Sigmoid colon (tissue), 6 donors: ENCODE measurements at regions not wholly inside any gene's neighbourhood (a gene's known extent, or its start where the extent isn't known, plus 50 kb on each side); places are given as distances from the start of the nearest gene placed in this dataset.

Source experiments
- DNase-seq: peaks from one replicate; pipeline ENCODE4 v3.0.0-alpha.2; 2019
- H3K27ac ChIP-seq, 4 donors: fragments of 200-600 bp; sonication (generic); one replicate each; pipeline ENCODE4 v1.5.1; 2016 to 2019; ENCODE audit warnings: mild to moderate bottlenecking in 1 of 4
- H3K27me3 ChIP-seq, 3 donors: fragments of 200-600 bp; sonication (generic); one replicate each; pipeline ENCODE4 v1.5.1; 2019; ENCODE audit warnings: mild to moderate bottlenecking in 1 of 3
- H3K36me3 ChIP-seq, 4 donors: fragments of 200-600 bp; sonication (generic); one replicate each; pipeline ENCODE4 v1.5.1; 2016 to 2019
- H3K4me1 ChIP-seq, 4 donors: fragments of 200-600 bp; sonication (generic); one replicate each; pipeline ENCODE4 v1.5.1; 2017 to 2019
- H3K4me3 ChIP-seq, 4 donors: fragments of 200-600 bp; sonication (generic); one replicate each; pipeline ENCODE4 v1.5.1; 2017 to 2019; ENCODE audit warnings: mild to moderate bottlenecking in 2 of 4, moderate library complexity in 1 of 4
- H3K9me3 ChIP-seq, 4 donors: fragments of 200-600 bp in 3 of 4; sonication (generic) in 3 of 4; one replicate each; pipeline versions ENCODE4 v1.5.1 to v1.6.1; 2013 to 2019
- CTCF ChIP-seq, 4 experiments: fragments of 450-650 bp in 3 of 4; fragments of 200-600 bp in 1 of 4; IDR thresholded peaks; one replicate each; pipeline ENCODE4 v1.5.1; 2016 to 2019; ENCODE audit warnings: antibody characterized with exemption in 4 of 4, mild to moderate bottlenecking in 3 of 4, moderate library complexity in 2 of 4
- EP300 ChIP-seq, 4 donors: sonication (generic); formaldehyde crosslinking; IDR thresholded peaks; one replicate each; pipeline ENCODE4 v1.6.1; 2017; ENCODE audit warnings: antibody characterized with exemption in 4 of 4
- POLR2A ChIP-seq, 2 donors: fragments of 450-650 bp; IDR thresholded peaks; one replicate each; pipeline ENCODE4 v1.6.1; 2016; ENCODE audit warnings: antibody characterized with exemption in 2 of 2, mild to moderate bottlenecking in 2 of 2, moderate library complexity in 2 of 2
- POLR2AphosphoS5 ChIP-seq, 4 donors: sonication (generic); formaldehyde crosslinking; IDR thresholded peaks; one replicate each; pipeline ENCODE4 v1.6.1; 2017; ENCODE audit warnings: antibody characterized with exemption in 4 of 4
- WGBS, 2 donors: extraction: QIAGEN DNeasy Blood & Tissue Kit; methylation state at CpG; one replicate each; pipeline ENCODE4 v1.1.7; 2013; 5-methylcytosine and 5-hydroxymethylcytosine counted together
- intact Hi-C: fragments of 100-400 bp; cut with DNase I; formaldehyde crosslinking; loops from one replicate; pipeline ENCODE4 v1.15.1; 2023
- donor health status: healthy with polysubstance abuse.
- donor health status: healthy.

DNA sequence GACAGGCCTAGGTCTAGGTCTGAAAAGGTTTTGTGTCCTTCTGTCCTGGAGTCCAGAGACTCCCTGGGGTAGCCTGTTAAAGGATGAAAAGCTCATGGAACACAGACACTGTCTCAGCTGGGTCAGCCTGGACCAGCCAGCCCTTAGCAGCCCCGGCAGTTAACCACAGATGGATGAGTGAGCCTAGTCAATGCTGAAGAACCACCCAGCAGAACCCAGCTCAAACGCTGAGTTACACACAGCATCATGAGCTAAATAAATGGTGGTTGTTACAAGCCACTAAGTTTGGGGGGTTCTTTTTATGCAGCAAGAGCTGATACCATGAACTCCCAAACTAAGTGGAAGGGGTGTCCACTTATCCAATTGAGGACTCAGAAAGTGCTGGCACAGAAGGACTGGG lies 472.8 kb upstream of the PROK2 start:
- no peaks in the 10 kb centered on the region for H3K36me3 ChIP-seq
- H3K9me3 ChIP-seq: no peaks in the 10 kb centered on the region
- peaks cover 0 to 26% (median 19%) of the 10 kb centered on the region in 4 donors for H3K4me1 ChIP-seq
- no peak overlapping the region for H3K27ac ChIP-seq
- 92 to 98% methylated on average over 2 of the region's 2 CpGs for WGBS, 2 donors
- DNase-seq: no peak
- H3K4me3 ChIP-seq: no peak overlapping the region
- no peak for TF ChIP-seq EP300 (IDR thresholded peaks at IDR 0.05)
- TF ChIP-seq POLR2AphosphoS5 (IDR thresholded peaks at IDR 0.05): no peak
- TF ChIP-seq POLR2A (IDR thresholded peaks at IDR 0.05): no peak
- no peak for TF ChIP-seq CTCF (IDR thresholded peaks at IDR 0.05)
- H3K27me3 ChIP-seq: no peaks in the 10 kb centered on the region
- intact Hi-C loops: loop anchor here (10.0 kb wide), 1 partner anchor 383 kb away; no protein-coding TSS in a partner anchor

DNA sequence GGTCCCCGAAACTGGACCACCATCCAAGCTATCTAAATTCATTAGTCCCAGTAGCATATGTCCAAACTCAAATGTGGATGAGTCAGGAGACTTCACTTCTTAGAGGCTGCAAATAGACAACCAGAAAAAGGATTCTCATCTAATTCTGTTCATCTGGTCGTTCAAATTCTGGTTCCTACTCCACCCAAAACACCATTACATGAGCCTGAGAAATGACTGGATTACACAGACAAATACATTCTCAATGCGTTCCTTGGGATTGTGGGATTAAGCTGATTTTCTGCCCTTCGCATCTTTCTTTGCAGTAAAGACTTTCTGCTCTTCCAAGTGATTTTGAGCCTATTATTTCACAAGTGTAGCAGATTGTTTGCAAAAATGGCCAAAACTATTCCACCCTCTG lies 472.3 kb upstream of the PROK2 start:
- H3K4me1 ChIP-seq: peaks cover 0 to 26% (median 19%) of the 10 kb centered on the region in 4 donors

DNA sequence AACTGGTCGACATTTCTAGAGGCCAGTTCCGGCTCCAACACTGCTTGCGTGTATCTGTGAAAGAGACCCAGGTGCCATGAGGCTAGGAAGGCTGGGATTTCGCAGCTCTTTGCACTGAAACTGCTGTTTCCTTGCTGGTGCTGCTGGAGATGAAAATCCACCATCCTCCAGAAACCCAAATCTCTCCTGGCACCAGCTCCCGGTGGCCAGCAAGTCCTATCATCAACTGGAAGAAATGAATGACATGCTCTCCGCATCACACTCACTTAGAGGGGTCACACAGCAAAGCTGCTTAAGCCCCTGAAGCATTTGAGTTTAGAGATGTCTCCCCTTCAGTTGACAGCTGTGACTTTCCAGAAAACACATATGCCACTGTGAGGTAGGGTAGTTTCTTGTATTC lies 471.8 kb upstream of the PROK2 start:
- Histone ChIP-seq H3K4me3 (no peak overlapping the region), H3K4me1 (peaks cover 0 to 26% (median 19%) of the 10 kb centered on the region in 4 donors), H3K9me3 (no peaks in the 10 kb centered on the region), H3K36me3 (no peaks in the 10 kb centered on the region), H3K27me3 (no peaks in the 10 kb centered on the region), H3K27ac (peak overlapping the region in 2 of 4 donors; percentile 52 to 58)
- TF ChIP-seq POLR2AphosphoS5 (IDR thresholded peaks at IDR 0.05) (no peak), POLR2A (IDR thresholded peaks at IDR 0.05) (no peak), CTCF (IDR thresholded peaks at IDR 0.05) (no peak), EP300 (IDR thresholded peaks at IDR 0.05) (no peak)
- DNase-seq: no peak
- WGBS, 2 donors: 81 to 85% methylated on average over 6 of the region's 6 CpGs
- intact Hi-C loops: loop anchor here (10.0 kb wide), 1 partner anchor 382 kb away; no protein-coding TSS in a partner anchor

More for the DNA sequence above, 472.3 kb upstream of the PROK2 start:
- H3K27ac ChIP-seq: no peak overlapping the region
- H3K36me3 ChIP-seq: no peaks in the 10 kb centered on the region
- no peaks in the 10 kb centered on the region for H3K9me3 ChIP-seq
- DNase-seq: no peak
- intact Hi-C loops: loop anchor here (10.0 kb wide), 1 partner anchor 382 kb away; no protein-coding TSS in a partner anchor
- 79 to 89% methylated on average over 4 of the region's 4 CpGs for WGBS, 2 donors
- H3K4me3 ChIP-seq: no peak overlapping the region
- TF ChIP-seq EP300 (IDR thresholded peaks at IDR 0.05): no peak
- no peak for TF ChIP-seq POLR2AphosphoS5 (IDR thresholded peaks at IDR 0.05)
- TF ChIP-seq CTCF (IDR thresholded peaks at IDR 0.05): no peak
- no peak for TF ChIP-seq POLR2A (IDR thresholded peaks at IDR 0.05)
- H3K27me3 ChIP-seq: no peaks in the 10 kb centered on the region

- H3K27ac ChIP-seq: peak overlapping the region in 2 of 4 donors; percentile 52 to 58
- no peaks in the 10 kb centered on the region for H3K36me3 ChIP-seq
- no peaks in the 10 kb centered on the region for H3K9me3 ChIP-seq
- H3K27me3 ChIP-seq: no peaks in the 10 kb centered on the region
- DNase-seq: peak; percentile 83
- WGBS, 2 donors: 7 to 27% methylated on average over 14 of the region's 14 CpGs
- peak in 3 of 4 donors; percentile 33 to 49 (median 39) for TF ChIP-seq POLR2AphosphoS5 (IDR thresholded peaks at IDR 0.05)
- peak in 1 of 4 donors; percentile 7 for TF ChIP-seq EP300 (IDR thresholded peaks at IDR 0.05)
- no peak for TF ChIP-seq POLR2A (IDR thresholded peaks at IDR 0.05)
- TF ChIP-seq CTCF (IDR thresholded peaks at IDR 0.05): peak in 2 of 4 experiments; percentile 17
- H3K4me1 ChIP-seq: peaks cover 0 to 26% (median 19%) of the 10 kb centered on the region in 4 donors
- H3K4me3 ChIP-seq: no peak overlapping the region
- intact Hi-C loops: loop anchor here (10.0 kb wide), 1 partner anchor 381 kb away; no protein-coding TSS in a partner anchor
Observed at GRCh38 chr3:72255791-72256559, 471.0 kb upstream of the PROK2 start.
